Endodermal cell (in vitro differentiated cells): ENCODE measurements at regions not wholly inside any gene's neighbourhood (a gene's known extent, or its start where the extent isn't known, plus 50 kb on each side); places are given as distances from the start of the nearest gene placed in this dataset.

Experiments
- DNase-seq: peaks from one replicate; pipeline ENCODE4 v3.0.0-alpha.2; 2017
- H3K27ac ChIP-seq: 2 replicates; pipeline ENCODE4 v1.5.1; 2013; ENCODE audit warnings: mild to moderate bottlenecking, low read depth, low read length, moderate library complexity
- H3K27me3 ChIP-seq: 2 replicates; pipeline ENCODE4 v1.6.1; 2013; ENCODE audit warnings: mild to moderate bottlenecking, low read length, moderate library complexity; ENCODE audit not compliant: insufficient read depth, control insufficient read depth, poor library complexity, severe bottlenecking
- H3K36me3 ChIP-seq: 2 replicates; pipeline ENCODE4 v1.7.0; 2013; ENCODE audit warnings: mild to moderate bottlenecking, low read length, moderate library complexity; ENCODE audit not compliant: control insufficient read depth, insufficient read depth
- H3K4me1 ChIP-seq: one replicate; pipeline ENCODE4 v1.7.0; 2013; ENCODE audit warnings: low read length; ENCODE audit not compliant: control insufficient read depth, insufficient read depth
- H3K4me3 ChIP-seq: 2 replicates; pipeline ENCODE4 v1.5.1; 2013; ENCODE audit warnings: mild to moderate bottlenecking, low read length, moderate library complexity
- H3K9ac ChIP-seq: 2 replicates; pipeline ENCODE4 v1.6.1; 2013; ENCODE audit warnings: mild to moderate bottlenecking, low read length, moderate library complexity; ENCODE audit not compliant: poor library complexity, severe bottlenecking; ENCODE audit errors: extremely low read depth
- H3K9me3 ChIP-seq: 2 replicates; pipeline ENCODE4 v1.6.1; 2013; ENCODE audit warnings: mild to moderate bottlenecking, low read length, moderate library complexity; ENCODE audit not compliant: control insufficient read depth
- H3K27ac Mint-ChIP-seq: 2 replicates; pipeline ENCODE4 v1.8.0; 2020; ENCODE audit warnings: mixed read lengths
- H3K27me3 Mint-ChIP-seq: 2 replicates; pipeline ENCODE4 v1.8.0; 2021; ENCODE audit warnings: mild to moderate bottlenecking, mixed read lengths; ENCODE audit not compliant: insufficient read depth
- H3K36me3 Mint-ChIP-seq: 2 replicates; pipeline ENCODE4 v1.8.0; 2020; ENCODE audit warnings: low read depth, mixed read lengths
- H3K4me1 Mint-ChIP-seq: 2 replicates; pipeline ENCODE4 v1.8.0; 2020; ENCODE audit warnings: mixed read lengths
- H3K4me3 Mint-ChIP-seq: 2 replicates; pipeline ENCODE4 v1.8.0; 2020; ENCODE audit warnings: mild to moderate bottlenecking, moderate library complexity, mixed read lengths
- H3K9me3 Mint-ChIP-seq: 2 replicates; pipeline ENCODE4 v1.8.0; 2020; ENCODE audit warnings: mild to moderate bottlenecking, mixed read lengths
- WGBS, 2 experiments: methylation state at CpG; one replicate each; pipeline versions ENCODE4 v1.1.5 to v1.1.7; 2013; ENCODE audit warnings: missing lambda C conversion rate in 2 of 2, mixed read lengths in 1 of 2; ENCODE audit not compliant: insufficient coverage in 1 of 2, insufficient read length in 1 of 2; 5-methylcytosine and 5-hydroxymethylcytosine counted together
- TF ChIP-seq, protein P1 (sequence below): fragments of 200-600 bp; sonication (generic); conservative IDR thresholded peaks from 2 replicates; pipeline ENCODE4 v1.5.0; 2021; ENCODE audit warnings: antibody characterized with exemption, mild to moderate bottlenecking

DNA sequence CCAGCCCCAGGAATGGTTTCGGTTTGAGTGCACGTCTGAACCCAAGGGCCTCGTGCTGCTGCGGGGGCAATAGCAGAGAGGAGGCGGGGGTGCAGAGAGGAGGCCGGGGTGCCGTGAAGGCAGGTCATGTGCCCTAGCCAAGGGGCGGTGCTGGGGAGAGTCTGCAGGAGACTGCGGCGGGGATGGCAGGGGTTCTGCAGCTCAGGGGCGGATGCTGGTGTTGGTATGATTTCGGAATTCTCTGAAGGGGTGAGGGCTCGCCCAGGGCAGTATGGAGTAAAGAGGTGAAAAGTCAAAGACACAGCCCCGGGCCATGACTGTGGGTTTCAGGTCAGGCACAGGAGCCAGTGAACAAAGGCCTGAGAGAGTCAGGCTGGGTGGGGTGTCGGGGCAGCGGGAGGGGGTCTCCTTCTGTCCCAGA, 186.5 kb upstream of the HDAC4 start:
- Histone ChIP-seq H3K9ac (no peak overlapping the region), H3K4me3 (no peak overlapping the region), H3K27ac (no peak overlapping the region), H3K4me1 (no peaks in the 10 kb centered on the region), H3K36me3 (no peaks in the 10 kb centered on the region), H3K9me3 (no peaks in the 10 kb centered on the region), H3K27me3 (no peaks in the 10 kb centered on the region)
- WGBS, 2 experiments: 95 to 97% methylated on average over 12 to 16 of the region's 16 CpGs
- no peaks in the 10 kb centered on the region for H3K4me1 Mint-ChIP-seq
- H3K36me3 Mint-ChIP-seq: no peaks in the 10 kb centered on the region
- no peak overlapping the region for H3K4me3 Mint-ChIP-seq
- peaks cover 13% of the 10 kb centered on the region for H3K9me3 Mint-ChIP-seq
- peaks cover 6% of the 10 kb centered on the region for H3K27me3 Mint-ChIP-seq
- H3K27ac Mint-ChIP-seq: no peak overlapping the region
- no peak for DNase-seq
- TF ChIP-seq, protein P1, sequence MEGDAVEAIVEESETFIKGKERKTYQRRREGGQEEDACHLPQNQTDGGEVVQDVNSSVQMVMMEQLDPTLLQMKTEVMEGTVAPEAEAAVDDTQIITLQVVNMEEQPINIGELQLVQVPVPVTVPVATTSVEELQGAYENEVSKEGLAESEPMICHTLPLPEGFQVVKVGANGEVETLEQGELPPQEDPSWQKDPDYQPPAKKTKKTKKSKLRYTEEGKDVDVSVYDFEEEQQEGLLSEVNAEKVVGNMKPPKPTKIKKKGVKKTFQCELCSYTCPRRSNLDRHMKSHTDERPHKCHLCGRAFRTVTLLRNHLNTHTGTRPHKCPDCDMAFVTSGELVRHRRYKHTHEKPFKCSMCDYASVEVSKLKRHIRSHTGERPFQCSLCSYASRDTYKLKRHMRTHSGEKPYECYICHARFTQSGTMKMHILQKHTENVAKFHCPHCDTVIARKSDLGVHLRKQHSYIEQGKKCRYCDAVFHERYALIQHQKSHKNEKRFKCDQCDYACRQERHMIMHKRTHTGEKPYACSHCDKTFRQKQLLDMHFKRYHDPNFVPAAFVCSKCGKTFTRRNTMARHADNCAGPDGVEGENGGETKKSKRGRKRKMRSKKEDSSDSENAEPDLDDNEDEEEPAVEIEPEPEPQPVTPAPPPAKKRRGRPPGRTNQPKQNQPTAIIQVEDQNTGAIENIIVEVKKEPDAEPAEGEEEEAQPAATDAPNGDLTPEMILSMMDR: no peak

DNA sequence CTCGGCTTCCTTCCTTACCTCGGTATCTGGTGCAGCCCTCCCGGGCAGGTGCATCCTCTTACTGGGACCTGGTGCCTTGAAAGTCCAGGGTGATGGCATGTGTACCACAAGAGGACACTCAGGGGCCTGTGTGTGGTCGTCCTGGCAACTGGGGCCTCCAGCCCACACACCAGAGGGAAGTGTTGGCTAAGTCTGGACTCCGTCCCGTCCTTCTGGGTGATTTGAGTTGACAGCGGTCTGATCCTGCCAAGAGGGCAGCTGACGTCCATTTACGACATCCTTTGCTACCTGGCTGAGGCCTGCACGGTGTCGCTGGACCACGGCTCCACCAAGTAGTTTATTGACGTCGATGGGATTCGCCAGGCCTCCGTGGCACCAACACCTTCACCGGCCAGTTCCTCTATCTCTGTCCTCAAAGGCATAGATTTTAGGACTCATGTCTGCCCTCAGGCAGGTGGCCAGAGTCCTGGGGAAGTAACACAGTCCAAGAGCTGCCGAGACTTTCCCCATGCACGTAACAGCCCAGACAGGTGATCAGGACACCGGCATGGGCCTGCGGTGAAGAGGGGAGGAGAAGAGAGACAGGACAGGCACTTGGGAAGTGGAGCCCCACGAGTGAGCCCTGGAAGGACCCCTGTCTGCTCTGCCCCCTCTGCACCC, 186.0 kb upstream of the HDAC4 start:
- DNase-seq: no peak
- Mint-ChIP-seq H3K27ac (no peak overlapping the region), H3K9me3 (peaks cover 8% of the 10 kb centered on the region), H3K36me3 (no peaks in the 10 kb centered on the region), H3K4me1 (no peaks in the 10 kb centered on the region), H3K4me3 (no peak overlapping the region), H3K27me3 (peaks cover 6% of the 10 kb centered on the region)
- Histone ChIP-seq H3K4me3 (no peak overlapping the region), H3K9ac (no peak overlapping the region), H3K27ac (no peak overlapping the region), H3K36me3 (no peaks in the 10 kb centered on the region), H3K27me3 (no peaks in the 10 kb centered on the region), H3K4me1 (no peaks in the 10 kb centered on the region), H3K9me3 (no peaks in the 10 kb centered on the region)
- WGBS, 2 experiments: 93 to 96% methylated on average over 15 to 22 of the region's 22 CpGs
- TF ChIP-seq, protein P1: no peak

DNA sequence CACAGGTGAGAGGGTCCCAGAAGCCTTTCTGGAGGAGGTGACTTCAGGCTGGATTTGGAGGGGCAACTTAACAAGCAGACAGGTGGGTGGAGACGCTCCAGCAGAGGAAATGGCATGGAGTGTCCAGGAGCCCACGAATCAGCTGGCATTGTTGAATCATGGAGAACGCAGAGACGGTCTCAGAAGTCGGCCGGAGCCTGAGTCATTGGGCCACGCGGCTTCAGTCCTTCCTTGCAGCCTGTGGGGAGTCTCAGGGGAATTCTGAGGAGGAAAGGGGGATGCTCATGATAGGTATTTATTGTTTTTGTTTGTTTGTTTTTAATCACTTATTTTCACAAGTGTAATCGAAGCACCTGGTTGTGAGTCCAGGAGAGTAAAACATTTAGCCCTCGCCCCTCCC, 184.6 kb upstream of the HDAC4 start:
- Mint-ChIP-seq H3K27ac (no peak overlapping the region), H3K4me1 (no peaks in the 10 kb centered on the region), H3K27me3 (peaks cover 2% of the 10 kb centered on the region), H3K9me3 (no peaks in the 10 kb centered on the region), H3K4me3 (no peak overlapping the region), H3K36me3 (no peaks in the 10 kb centered on the region)
- Histone ChIP-seq H3K9me3 (no peaks in the 10 kb centered on the region), H3K9ac (no peak overlapping the region), H3K4me1 (no peaks in the 10 kb centered on the region), H3K4me3 (no peak overlapping the region), H3K27me3 (no peaks in the 10 kb centered on the region), H3K27ac (no peak overlapping the region), H3K36me3 (no peaks in the 10 kb centered on the region)
- TF ChIP-seq, protein P1: no peak
- no peak for DNase-seq
- 82 to 89% methylated on average over 7 to 10 of the region's 10 CpGs for WGBS, 2 experiments
